GM10248 (cell line): ENCODE measurements at regions not wholly inside any gene's neighbourhood (a gene's known extent, or its start where the extent isn't known, plus 50 kb on each side); places are given as distances from the start of the nearest gene placed in this dataset.

Experiments used
- CTCF ChIA-PET: fragments of 300-600 bp; sonication (Branson Sonifier 250); formaldehyde crosslinking; extraction: SDS; loops from one replicate; lab custom pipeline; 2021; ENCODE audit warnings: antibody characterized with exemption; lab: Yijun Ruan, JAX
- POLR2A ChIA-PET: fragments of 350-650 bp; sonication (Branson Sonifier 250); formaldehyde crosslinking; extraction: SDS; loops from one replicate; lab custom pipeline; 2020; ENCODE audit warnings: antibody characterized with exemption; lab: Yijun Ruan, JAX
- DNase-seq: peaks from one replicate; pipeline ENCODE4 v3.0.0; 2012; ENCODE audit errors: extremely low spot score
- CTCF ChIP-seq: IDR thresholded peaks from 2 replicates; pipeline ENCODE4 v1.5.1; 2012; ENCODE audit warnings: mild to moderate bottlenecking, low read depth; ENCODE audit errors: extremely low read depth, missing control alignments, control extremely low read depth

GRCh38 chrX:87067795-87068369, 449.7 kb upstream of the KLHL4 start:
- TF ChIP-seq CTCF, result no peak
- no peak for DNase-seq
- ChIA-PET CTCF (no interaction called here), POLR2A (no interaction called here)

- ChIA-PET CTCF (no interaction called here), POLR2A (no interaction called here)
- DNase-seq, result no peak
- TF ChIP-seq CTCF, result no peak
Measured at GRCh38 chrX:87078231-87078630, 439.4 kb upstream of the KLHL4 start.

- ChIA-PET CTCF (no interaction called here), POLR2A (no interaction called here)
- no peak for TF ChIP-seq CTCF
- no peak for DNase-seq
Measured at GRCh38 chrX:87098477-87098876, 419.1 kb upstream of the KLHL4 start.

- DNase-seq, result no peak
- POLR2A ChIA-PET, result no interaction called here
Measured at GRCh38 chrX:87105131-87105530, 412.5 kb upstream of the KLHL4 start.

GRCh38 chrX:87110142-87110541, 407.5 kb upstream of the KLHL4 start:
- CTCF ChIA-PET, result no interaction called here
- POLR2A ChIA-PET, result no interaction called here
- no peak for DNase-seq
- no peak for TF ChIP-seq CTCF

More at GRCh38 chrX:87105131-87105530, 412.5 kb upstream of the KLHL4 start:
- CTCF ChIA-PET, result no interaction called here
- TF ChIP-seq CTCF, result no peak

- no peak for TF ChIP-seq CTCF
- POLR2A ChIA-PET, result no interaction called here
- CTCF ChIA-PET, result no interaction called here
- no peak for DNase-seq
Measured at GRCh38 chrX:87140800-87141483, 376.7 kb upstream of the KLHL4 start.
